NCI-H146 (cell line): ENCODE measurements at regions not wholly inside any gene's neighbourhood (a gene's known extent, or its start where the extent isn't known, plus 50 kb on each side); places are given as distances from the start of the nearest gene placed in this dataset.

Experiments
- DNase-seq: peaks from one replicate; lab custom pipeline; 2025; lab: John Stamatoyannopoulos, UW

DNA sequence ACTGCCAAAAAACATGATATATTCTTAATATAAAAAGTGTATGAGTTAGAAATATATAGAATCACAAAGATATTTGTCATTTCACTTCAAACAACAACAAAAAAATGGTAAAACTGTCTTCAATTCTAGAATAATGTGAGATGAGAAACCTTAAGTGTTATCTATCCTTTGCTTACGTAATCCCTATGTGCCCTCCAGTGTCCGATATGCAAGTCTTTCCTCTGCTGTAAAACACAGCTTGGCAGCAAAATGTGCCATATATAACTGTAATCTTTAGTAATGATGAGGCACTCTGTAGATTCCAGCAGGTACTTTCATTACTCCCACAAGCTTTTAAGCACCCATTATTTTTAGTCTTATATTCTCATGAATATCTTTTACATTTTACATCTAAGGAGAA lies 555.1 kb upstream of the FRG1 start:
- no peak for DNase-seq

DNA sequence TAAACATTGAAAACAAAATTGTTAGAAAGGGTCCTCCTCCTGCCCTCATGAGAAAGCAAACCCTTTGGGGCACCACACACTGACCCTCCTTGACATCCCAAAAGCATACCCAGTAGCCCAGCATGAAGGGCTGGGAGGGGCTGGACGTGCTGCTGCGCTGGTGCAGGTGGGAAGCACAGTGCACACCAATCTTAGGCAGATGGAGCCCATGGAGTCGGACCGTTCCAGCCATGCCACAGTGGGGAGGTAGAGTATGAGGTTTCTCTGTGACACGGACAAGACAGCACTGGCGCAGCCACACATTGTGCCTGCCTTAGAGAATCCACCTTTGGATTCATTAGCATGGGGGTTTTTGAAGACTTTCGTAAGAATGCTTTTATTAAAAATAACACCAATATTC lies 544.2 kb upstream of the FRG1 start:
- DNase-seq: no peak

DNA sequence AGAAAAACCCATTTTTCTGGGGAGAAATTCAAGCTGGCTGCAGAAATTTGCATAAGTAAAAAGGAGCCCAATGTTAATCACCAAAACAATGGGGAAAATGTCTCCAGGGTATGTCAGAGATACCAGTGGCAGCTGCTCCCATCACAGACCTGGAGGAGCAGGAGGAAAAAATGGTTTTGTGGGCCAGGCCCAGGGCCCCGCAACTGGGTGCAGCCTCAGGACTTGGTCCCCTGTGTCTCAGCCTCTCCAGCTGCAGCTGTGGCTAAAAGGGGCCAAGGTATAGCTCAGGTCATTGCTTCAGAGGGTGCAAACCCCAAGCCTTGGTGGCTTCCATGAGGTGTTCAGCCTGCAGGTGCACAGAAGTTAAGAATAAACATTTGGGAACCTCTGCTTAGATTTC lies 536.4 kb upstream of the FRG1 start:
- no peak for DNase-seq

DNA sequence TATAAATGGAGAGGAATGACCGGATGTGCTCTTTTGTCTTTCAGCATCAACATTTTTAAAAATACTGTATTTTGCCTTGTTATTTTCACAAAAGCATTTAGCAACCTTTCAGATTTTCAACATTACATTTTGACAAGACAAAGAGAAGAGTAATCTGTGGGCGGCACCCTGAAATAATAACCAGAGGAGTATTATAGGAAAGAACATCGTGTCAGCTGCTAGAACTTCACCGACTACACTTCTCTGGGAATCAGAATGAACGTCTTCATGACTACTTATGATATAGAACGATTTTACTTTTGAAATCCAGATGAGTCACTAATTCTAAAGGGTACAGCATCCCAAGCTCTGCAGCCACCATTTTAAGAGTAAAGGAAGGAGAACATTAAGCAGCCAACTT lies 531.5 kb upstream of the FRG1 start:
- DNase-seq: no peak

DNA sequence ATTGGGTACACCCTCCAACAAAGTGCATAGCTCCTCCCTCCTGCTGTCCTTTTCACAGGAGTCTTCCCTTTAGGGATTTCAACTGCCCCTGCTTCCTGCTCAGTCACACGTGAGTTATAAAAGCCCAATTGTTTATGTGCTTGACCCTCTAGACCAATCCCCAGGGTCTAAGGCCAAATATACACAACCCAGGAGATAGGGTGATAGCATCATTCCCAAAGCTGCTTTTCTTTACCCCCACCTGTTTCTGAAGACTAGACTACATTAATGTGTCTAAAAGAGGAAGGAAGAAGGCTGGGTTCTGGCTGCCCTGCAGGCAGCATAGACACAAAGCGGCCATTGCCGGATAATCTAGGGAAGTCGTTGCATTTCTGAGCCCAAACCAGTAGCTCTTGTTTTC lies 526.7 kb upstream of the FRG1 start:
- no peak for DNase-seq

DNA sequence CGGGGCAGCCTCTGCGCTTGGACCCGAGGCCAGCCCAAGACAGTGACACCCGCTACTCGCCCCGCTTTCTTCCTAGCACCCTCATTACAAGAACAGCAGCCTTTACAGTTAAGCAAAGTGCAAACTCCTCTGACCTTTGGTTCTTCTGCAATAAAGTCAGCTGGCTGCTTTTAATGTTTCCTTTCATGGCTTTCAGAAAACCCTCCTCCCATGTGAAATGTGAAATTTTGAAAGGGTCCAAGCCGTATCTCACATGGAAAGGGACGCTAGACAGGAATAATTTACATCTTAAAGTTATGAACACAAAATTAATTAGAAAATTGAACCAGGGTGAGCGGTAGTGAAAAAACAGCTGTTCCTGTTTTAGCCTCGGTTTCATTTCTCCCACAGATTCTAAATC lies 520.1 kb upstream of the FRG1 start:
- no peak for DNase-seq

DNA sequence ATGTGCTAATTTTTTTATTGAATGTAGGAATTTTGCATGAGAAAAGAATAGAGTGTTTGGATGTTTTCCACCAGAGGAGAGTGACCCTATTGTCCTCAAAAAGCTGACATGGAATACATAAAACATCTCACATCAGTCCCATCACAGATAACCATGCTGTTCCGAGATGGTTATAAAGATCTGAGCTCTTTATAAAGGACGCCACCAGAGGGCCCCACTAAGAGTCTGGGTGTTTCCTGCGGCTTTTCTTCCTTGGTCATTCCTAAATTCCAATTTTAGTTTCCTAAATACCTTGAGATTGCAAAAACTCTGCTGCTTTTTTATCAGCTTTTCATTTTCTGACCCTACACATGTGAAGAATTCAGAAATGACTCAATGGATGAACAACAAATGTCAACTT lies 504.5 kb upstream of the FRG1 start:
- no peak for DNase-seq

DNA sequence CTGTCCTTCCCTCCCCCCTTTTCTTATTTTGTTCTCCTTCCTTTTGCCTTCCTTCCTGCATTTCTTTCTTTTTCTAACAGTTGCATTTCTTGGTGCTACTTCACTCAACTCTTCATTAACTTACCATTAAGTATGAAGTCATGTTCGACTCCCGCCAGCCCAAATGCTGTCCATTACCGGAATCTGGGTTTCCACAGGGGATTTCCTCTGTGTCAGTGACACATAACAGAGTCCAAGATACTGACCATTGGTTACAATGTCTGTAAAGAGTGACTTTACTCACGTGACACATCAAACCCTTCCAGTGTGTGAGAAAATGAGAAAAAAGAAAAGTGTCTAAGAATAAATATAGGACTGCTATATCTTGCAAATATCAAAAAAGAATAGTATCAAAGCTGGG lies 500.0 kb upstream of the FRG1 start:
- no peak for DNase-seq

DNA sequence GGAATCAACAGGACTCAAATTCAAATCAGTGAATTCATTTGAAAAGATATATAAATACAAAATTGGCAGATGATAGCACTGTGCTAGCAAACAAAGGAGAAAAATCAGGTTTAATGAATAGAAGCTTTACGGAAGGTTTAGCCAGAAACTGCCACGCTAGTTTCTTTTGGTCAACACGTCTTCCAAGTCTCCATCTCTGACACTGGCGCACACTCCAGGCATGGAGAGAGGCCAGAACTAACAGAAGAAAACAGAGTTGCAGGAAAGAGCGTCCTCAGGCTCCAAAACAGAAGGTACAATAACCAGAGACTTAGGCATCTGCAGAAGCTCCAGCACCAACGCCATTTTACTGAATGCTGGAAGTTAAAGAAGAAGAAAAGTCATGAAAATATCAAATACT lies 497.3 kb upstream of the FRG1 start:
- no peak for DNase-seq

DNA sequence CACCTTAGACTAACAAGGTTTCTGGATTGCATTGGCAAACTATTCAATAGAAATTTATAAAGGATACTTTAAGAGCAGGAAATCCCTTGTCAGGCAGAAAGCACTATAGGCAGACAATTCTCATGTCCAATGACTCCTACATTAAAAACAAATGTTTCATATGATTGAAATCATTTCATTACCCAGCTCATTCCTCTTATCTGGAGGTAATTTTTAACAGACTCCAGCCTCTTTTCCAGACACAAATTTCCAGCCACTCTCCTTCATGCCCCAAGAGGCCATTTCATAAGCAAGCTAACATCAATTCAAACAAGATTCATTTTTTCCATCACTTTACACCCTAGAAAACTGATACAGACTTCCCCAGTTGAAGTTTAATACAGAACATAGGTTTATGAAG lies 495.1 kb upstream of the FRG1 start:
- DNase-seq: no peak

DNA sequence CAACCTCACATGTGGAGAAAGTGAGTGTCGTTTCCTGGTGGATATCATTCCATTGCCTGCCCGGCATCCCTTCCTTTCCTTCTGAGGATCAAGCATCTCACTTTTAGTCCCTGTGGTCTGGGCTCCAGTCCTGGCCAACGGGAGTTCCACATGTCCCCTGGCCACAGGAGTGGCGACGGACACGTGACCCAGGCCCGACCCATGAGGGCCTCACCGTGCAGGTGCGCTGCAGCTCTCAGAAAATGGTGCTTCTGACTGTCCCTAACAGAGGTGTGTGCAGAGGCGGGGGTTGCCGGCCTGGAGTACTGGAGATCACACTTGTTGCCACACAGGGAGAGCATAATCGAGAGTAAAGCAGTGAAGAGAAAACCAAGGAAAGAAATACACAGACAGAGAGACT lies 476.9 kb upstream of the FRG1 start:
- DNase-seq: no peak

DNA sequence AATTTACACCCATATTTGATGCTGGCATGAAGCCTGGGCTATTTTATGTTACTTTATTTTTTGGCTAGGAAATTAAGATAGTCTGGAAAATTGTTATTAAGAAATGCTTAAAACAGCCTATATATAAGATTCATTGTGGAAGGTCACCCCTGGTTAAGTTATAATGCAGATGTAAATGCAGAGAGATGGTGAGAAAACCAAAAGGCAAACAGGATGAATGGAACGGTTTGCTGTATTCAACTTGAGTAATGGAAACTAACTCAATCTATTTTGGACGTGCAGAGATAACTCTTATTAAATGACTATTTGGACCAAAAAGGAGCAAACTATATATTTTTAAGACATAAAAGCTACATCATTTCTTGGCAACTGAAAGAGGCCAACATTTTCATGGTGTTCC lies 446.3 kb upstream of the FRG1 start:
- DNase-seq: no peak

DNA sequence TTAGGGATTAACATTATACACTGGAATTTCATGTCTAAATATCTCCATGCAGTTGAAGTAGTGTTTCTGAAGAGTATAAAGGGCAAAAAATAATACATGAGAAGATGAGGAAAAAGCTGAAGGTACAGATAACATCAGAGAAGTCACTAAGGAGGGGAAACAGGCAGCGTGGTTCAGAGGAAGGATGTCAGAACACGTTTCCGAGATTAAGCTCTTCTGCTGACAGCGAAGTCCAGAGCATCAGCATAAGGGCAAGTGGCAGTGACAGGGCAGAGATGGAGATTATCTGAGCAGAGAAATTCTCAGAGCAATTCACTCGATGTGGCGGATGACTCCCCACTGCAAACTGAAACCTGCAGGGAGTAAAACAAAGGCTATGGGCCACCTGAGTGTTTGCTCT lies 443.2 kb upstream of the FRG1 start:
- no peak for DNase-seq

DNA sequence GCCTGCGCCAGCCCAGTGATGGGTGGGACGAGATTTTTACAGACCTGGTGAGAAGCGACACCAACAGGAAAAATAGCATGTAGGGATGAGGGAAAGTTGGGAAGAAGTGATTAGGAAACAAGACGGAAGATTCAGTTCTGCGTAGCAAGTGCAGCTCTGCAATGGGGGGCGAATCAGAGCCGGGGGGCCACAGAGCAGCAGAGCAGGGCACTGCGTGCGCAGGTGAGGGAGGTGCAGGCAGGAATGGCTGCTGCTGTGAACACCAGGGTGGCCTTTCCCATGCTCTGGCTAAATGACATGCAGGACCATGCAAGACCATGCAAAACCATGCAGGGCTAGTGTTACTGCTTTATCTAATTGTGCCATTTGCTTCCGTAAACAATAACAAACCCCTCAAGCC lies 442.7 kb upstream of the FRG1 start:
- DNase-seq: no peak

DNA sequence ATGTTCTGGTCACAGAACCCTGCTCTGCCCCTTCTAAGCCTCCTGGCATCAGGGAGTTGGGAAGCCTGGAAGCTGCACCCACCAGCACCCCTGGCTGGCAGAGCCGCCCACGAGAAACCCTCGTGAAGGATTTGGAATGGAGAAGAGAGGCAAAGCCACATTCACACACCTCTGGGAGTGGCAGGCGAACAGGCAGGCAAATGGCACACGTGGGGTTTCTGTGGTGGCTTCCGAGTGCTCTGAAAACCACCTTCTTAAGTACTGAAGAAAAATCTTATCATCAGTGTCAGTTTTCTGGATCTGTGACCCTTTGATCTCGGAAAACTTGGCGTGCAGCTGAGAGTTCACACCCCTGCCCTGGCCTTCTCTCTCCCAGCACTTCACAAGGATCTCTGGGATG lies 442.2 kb upstream of the FRG1 start:
- no peak for DNase-seq

DNA sequence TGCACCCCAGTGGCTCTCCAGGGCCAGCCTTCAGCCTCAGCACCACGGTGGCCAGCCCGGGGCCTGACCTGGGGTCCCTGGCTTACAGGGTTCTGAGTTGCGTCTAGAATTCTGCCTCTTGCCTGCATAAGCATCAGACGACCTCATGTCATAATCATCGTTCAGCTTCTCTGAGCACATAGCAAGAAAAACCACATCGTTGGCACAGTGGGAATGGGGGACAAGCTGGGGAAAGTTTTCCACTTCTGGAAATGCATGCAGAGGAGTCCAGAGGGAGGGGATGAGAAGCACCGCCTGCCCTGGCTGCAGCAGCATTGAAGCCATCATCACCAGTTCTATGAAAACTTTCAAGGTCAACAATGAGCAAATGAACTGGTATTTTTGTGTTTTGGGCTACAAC lies 441.0 kb upstream of the FRG1 start:
- DNase-seq: no peak

DNA sequence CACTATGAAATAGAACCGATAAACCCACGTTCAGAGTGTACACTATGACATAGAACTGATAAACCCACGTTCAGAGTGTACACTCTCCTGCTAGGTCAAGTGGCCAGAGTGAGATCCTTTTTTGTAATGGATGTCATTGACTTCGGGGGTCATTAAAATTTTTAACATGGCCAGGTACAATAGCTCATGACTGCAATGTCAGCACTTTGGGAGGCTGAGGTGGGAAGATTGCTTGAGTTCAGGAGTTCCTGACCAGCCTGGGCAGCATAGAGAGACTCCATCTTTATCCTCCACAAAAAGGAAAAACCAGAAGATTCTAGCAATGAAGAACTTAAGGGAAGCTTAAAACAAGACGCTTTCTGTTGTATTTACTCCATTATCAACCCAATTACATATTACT lies 439.7 kb upstream of the FRG1 start:
- no peak for DNase-seq

DNA sequence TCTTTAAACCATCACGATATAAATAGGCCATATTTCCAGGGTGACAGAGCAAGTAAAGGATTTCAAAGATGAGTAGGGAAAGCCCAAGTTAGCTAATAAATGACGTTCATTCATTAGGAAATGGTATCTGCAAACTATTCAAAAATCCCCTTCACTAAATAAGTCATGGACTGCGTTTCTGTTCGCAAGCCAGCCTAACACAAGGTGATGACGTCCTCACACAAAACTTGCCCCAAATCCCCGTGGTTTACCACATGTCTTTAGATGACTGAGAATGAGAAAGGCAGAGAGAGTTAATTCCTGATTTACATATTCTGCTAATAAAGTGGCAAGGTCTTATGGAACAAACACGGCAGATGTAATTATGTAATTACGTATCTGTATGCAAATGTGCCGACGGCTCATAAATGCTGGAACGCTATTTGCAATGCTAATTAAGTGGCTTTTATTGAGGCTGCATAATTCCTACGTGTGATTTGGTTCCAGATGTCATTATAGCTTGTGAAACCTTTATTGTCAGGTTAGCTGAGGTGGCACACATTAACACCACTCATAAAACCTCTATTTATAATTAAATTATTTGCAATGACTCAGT lies 437.7 kb upstream of the FRG1 start:
- DNase-seq: no peak

DNA sequence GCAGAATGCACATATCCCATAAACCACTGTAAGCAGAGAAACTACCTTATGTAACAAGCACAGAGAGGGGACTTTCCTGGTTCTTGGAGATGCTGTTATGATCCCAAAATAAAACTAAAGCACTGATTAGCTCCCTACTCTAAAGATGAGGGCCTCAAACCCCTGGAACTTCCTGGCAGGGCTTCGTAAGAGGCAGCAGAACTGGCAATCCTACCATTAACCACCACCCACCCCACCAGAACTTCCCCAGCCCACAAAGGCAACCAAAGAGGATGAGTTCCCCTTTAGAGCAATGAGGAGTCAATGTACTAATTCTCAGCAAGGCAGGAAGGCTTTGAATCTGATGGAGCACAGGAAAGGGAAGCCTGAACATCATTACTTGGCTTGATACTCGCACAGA lies 436.5 kb upstream of the FRG1 start:
- DNase-seq: no peak

DNA sequence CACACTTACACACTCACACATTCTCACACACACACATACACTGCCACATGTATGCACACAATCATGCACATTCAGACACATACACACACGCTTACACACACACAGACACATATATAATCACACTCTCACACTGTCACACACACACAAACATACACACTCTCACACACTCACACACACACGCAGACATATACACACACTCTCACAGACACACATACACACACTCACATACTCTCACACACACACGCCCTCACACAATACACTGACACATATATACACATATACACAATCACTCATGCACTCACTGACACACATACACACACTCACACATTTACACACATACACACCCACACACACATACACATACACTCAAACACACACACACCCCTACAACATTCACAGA lies 435.3 kb upstream of the FRG1 start:
- no peak for DNase-seq

DNA sequence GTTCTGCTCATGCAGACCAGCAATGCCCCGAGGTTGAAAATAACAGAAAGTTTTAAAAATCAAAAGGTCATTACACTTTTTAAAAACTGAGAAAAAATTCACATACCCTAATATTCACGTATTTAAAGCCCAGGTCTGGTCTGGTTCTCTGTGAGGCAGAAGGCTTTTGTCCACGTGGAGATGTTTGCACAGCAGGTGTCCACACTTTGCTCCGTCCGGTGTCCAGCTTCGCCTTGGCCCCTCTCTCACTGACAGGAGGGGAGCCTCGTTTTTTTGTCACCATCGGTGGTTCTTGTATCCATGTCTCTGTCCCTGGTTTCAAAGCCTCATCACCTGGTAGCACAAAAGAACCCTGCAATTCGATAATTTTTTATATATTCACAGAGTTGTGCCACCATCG lies 434.6 kb upstream of the FRG1 start:
- DNase-seq: no peak

DNA sequence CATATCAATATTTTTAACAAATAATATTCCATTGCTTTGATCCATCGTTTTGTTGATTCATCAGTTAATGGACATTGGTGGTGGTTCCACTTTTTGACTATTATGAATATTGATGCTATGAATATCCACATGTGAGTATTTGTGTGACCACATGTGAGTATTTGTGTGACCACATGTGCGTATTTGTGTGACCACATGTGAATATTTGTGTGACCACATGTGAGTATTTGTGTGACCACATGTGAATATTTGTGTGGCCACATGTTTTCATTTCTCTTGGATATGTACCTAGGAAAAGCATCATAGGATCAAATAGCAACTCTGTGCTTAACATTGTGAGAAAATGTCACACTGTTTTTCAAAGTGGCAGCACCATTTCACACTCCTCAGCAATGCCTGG lies 433.6 kb upstream of the FRG1 start:
- DNase-seq: no peak

DNA sequence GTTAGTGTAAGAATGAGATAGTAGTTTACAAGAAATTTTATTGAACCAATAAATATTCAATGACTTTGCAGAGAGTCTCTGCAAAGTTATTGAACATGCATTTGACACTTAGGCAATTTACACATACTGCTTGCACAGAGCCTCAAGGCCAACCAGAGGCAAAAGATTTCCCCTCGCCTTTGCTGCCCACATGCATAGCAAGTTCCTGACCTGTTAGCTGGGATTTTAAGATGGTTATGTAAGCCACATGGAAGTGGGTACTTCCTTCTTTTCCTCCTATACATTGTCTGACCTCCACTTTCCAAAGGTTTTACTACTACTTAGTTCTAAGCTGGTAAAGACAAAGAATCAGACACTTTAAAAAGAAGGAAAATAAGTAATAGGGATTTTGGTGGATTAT lies 430.1 kb upstream of the FRG1 start:
- no peak for DNase-seq

DNA sequence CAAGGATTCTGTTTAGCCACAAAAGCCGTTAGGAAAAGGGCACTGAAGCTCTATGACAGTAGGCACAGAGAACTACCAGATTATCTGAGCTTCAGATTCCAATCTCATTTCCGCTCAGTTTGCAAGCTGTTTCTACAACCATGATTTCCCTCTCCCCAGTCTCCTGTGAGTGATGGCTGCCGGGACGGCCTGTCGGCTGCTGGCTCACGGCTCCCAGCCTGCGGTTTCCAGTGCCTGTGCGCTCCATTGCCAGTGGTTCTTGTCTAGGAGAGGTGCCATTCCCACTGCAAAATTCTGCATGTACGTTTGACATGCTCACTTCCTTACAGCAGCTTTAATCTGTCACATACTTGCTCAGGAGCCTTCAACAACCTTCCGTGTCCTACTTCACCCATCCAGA lies 429.1 kb upstream of the FRG1 start:
- DNase-seq: no peak

DNA sequence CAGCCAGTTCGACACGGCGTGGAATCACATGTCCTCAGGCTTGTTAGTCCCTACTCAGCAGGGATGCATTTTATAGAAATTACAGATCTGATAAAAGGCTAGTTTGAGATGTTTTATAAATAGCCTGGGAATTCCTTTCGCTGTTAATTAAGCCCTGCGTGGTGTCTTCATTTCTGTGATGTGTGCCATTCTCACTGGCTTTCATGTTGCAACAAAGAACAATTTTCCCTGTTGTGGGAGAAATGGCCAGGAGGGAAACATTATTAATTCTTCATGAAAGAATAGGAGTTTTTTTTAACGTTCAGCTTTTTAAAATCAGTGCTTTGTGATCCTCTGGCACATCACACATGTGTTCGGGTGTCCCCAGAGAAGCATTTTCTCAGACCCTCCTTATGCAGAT lies 427.3 kb upstream of the FRG1 start:
- DNase-seq: no peak
